Thyroid gland (tissue), 4 donors: ENCODE measurements at regions not wholly inside any gene's neighbourhood (a gene's known extent, or its start where the extent isn't known, plus 50 kb on each side); places are given as distances from the start of the nearest gene placed in this dataset.

Experiments
- DNase-seq, 2 donors: peaks; one replicate each; pipeline ENCODE4 v3.0.0-alpha.2; 2019
- H3K27ac ChIP-seq, 3 donors: fragments of 200-600 bp; sonication (generic); 1 replicate in 2 of 3; 2 replicates in 1 of 3; pipeline ENCODE4 v1.5.1; 2016 to 2019; ENCODE audit warnings: mild to moderate bottlenecking in 1 of 3, moderate library complexity in 1 of 3
- H3K27me3 ChIP-seq: fragments of 200-600 bp; sonication (generic); one replicate; pipeline ENCODE4 v1.5.1; 2019
- H3K36me3 ChIP-seq, 2 donors: fragments of 200-600 bp; sonication (generic); one replicate each; pipeline ENCODE4 v1.5.1; 2016 to 2019
- H3K4me1 ChIP-seq, 2 donors: fragments of 200-600 bp; sonication (generic); one replicate each; pipeline ENCODE4 v1.5.1; 2017 to 2019
- H3K4me3 ChIP-seq, 3 donors: fragments of 200-600 bp; sonication (generic); replicated peaks in 1 of 3; 1 replicate in 2 of 3; 2 replicates in 1 of 3; pipeline ENCODE4 v1.5.1; 2016; ENCODE audit warnings: mild to moderate bottlenecking in 1 of 3
- H3K9me3 ChIP-seq: fragments of 200-600 bp; sonication (generic); one replicate; pipeline ENCODE4 v1.5.1; 2017
- POLR2A ChIP-seq, 2 donors: fragments of 450-650 bp; IDR thresholded peaks; one replicate each; pipeline ENCODE4 v1.6.1; 2017; ENCODE audit warnings: antibody characterized with exemption in 2 of 2, mild to moderate bottlenecking in 2 of 2, moderate library complexity in 1 of 2
- WGBS, 2 donors: methylation state at CpG; one replicate each; pipeline ENCODE4 v1.1.5; 2017; 5-methylcytosine and 5-hydroxymethylcytosine counted together
- intact Hi-C: fragments of 100-400 bp; cut with DNase I; formaldehyde crosslinking; loops from one replicate; pipeline ENCODE4 v1.15.1; 2023
- TF ChIP-seq, protein P1 (sequence below), 6 experiments: fragments of 200-600 bp in 3 of 6; fragments of 450-650 bp in 3 of 6; sonication (generic) in 3 of 6; IDR thresholded peaks; one replicate each; pipeline ENCODE4 v1.5.1; 2016 to 2019; ENCODE audit warnings: antibody characterized with exemption in 6 of 6, mild to moderate bottlenecking in 2 of 6, inconsistent platforms in 1 of 6, moderate library complexity in 1 of 6

DNA sequence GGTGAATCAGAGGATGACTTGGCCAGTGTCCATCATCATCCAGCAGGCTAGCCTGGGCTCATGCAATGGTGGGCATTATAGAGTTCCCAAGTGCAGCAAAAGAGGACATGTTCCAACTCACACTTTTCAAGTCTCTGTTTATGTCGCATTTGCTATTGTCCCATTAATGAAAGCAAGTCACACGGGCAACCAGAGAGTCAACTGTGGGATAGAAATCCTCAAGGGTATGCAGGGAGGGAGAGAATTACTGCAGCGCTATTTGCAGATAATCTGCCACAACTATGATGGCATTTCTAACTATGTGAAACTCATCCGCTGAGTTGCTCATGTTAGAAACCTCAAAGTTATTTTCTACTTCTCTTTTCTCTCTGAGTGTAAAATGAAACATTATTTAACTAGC, 78.5 kb upstream of the TAB3 start:
- DNase-seq, result no peak
- H3K36me3 ChIP-seq, result no peaks in the 10 kb centered on the region
- no peak overlapping the region for H3K4me3 ChIP-seq
- no peaks in the 10 kb centered on the region for H3K27me3 ChIP-seq
- H3K9me3 ChIP-seq, result no peaks in the 10 kb centered on the region
- no peak overlapping the region for H3K27ac ChIP-seq
- WGBS, 2 donors, result 85 to 88% methylated on average over 4 of the region's 4 CpGs
- intact Hi-C loops, result no loop called here
- TF ChIP-seq, protein P1, sequence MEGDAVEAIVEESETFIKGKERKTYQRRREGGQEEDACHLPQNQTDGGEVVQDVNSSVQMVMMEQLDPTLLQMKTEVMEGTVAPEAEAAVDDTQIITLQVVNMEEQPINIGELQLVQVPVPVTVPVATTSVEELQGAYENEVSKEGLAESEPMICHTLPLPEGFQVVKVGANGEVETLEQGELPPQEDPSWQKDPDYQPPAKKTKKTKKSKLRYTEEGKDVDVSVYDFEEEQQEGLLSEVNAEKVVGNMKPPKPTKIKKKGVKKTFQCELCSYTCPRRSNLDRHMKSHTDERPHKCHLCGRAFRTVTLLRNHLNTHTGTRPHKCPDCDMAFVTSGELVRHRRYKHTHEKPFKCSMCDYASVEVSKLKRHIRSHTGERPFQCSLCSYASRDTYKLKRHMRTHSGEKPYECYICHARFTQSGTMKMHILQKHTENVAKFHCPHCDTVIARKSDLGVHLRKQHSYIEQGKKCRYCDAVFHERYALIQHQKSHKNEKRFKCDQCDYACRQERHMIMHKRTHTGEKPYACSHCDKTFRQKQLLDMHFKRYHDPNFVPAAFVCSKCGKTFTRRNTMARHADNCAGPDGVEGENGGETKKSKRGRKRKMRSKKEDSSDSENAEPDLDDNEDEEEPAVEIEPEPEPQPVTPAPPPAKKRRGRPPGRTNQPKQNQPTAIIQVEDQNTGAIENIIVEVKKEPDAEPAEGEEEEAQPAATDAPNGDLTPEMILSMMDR (IDR thresholded peaks at IDR 0.05), result no peak
- no peak for TF ChIP-seq POLR2A (IDR thresholded peaks at IDR 0.05)
- no peaks in the 10 kb centered on the region for H3K4me1 ChIP-seq

DNA sequence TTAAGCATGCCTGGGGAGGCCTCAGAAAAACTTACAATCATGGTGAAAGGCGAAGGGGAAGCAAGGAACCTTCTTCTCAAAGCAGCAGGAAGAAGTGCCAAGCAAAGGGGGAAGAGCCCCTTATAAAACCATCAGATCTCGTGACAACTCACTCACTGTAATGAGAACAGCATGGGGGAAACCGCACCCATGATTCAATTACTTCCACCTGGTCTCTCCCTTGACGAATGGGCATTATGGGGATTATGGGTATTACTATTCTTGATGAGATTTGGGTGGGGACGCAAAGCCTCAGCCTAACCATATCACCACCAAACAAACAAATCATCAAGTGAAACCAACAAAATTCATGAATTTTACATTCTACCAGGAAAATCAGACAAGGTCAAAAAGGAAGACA, 76.7 kb upstream of the TAB3 start:
- H3K9me3 ChIP-seq, result no peaks in the 10 kb centered on the region
- H3K4me3 ChIP-seq, result no peak overlapping the region
- intact Hi-C loops, result no loop called here
- H3K36me3 ChIP-seq, result no peaks in the 10 kb centered on the region
- TF ChIP-seq POLR2A (IDR thresholded peaks at IDR 0.05), result no peak
- TF ChIP-seq, protein P1 (IDR thresholded peaks at IDR 0.05), result no peak
- DNase-seq, result no peak
- WGBS, 2 donors, result 86 to 96% methylated on average over 5 of the region's 5 CpGs
- H3K27ac ChIP-seq, result no peak overlapping the region
- H3K27me3 ChIP-seq, result no peaks in the 10 kb centered on the region
- H3K4me1 ChIP-seq, result no peaks in the 10 kb centered on the region

DNA sequence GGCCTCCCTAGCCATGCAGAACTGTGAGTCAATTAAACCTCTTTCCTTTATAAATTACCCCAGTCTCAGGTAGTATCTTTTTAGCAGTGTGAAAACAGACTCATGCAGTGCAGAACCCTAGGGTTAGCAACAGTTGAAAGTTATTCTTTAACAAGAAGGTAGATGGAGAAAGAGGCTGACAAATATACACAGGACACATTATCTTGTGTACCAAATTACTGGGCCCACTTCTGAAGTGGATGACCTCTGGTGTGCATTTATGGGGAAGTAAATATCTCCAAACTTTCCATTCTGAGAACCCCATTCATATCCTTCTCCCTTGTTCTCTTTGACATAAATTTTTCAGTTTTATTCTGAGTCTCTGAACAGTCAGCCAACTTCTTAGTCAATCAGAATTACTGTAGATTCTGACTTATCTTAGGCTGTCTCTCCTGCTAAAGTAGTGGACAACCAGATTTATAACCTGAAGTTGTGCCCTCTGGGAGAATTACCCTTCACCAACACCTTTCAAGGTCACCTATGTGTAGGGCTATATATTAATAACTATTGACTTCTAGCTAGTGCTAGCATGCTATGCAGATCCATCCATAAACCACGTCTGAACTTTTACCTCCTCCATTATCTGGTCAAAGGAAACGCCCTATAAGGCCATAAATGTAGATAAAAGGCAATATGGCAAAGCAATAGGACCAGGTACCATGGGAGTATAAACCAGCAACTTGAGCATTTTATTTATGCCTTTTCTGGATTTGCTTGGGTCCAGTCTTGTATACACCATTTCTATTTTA, 72.5 kb upstream of the TAB3 start:
- Histone ChIP-seq H3K27ac (no peak overlapping the region), H3K9me3 (no peaks in the 10 kb centered on the region), H3K36me3 (no peaks in the 10 kb centered on the region), H3K4me3 (no peak overlapping the region), H3K27me3 (no peaks in the 10 kb centered on the region), H3K4me1 (no peaks in the 10 kb centered on the region)
- TF ChIP-seq POLR2A (IDR thresholded peaks at IDR 0.05), result no peak
- TF ChIP-seq, protein P1 (IDR thresholded peaks at IDR 0.05), result no peak
- 81 to 100% methylated on average over 2 of the region's 2 CpGs for WGBS, 2 donors
- intact Hi-C loops, result no loop called here
- no peak for DNase-seq

DNA sequence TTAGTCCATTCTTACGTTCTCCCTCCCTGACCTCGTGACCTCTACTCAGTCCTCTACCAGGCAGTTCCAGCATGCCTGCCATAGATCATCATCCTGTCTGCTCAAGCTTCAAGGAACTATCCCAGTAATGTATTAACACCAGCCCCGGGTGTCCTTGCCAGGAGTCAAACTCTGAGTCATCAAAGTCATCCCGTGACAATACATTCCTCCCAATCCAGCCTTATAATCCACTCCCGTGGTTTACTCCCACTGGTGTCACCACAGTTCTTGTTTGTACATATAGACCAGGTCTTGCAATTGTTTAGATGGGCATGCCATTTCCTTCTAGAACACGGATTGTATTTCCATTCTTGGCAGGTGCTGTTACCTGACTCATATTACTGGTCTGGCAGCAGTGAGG, 68.7 kb upstream of the TAB3 start:
- Histone ChIP-seq H3K27me3 (no peaks in the 10 kb centered on the region), H3K9me3 (no peaks in the 10 kb centered on the region), H3K4me1 (no peaks in the 10 kb centered on the region), H3K36me3 (no peaks in the 10 kb centered on the region), H3K27ac (no peak overlapping the region), H3K4me3 (no peak overlapping the region)
- no peak for DNase-seq
- intact Hi-C loops, result no loop called here
- 83 to 86% methylated on average over 6 of the region's 6 CpGs for WGBS, 2 donors
- no peak for TF ChIP-seq POLR2A (IDR thresholded peaks at IDR 0.05)
- TF ChIP-seq, protein P1 (IDR thresholded peaks at IDR 0.05), result no peak

DNA sequence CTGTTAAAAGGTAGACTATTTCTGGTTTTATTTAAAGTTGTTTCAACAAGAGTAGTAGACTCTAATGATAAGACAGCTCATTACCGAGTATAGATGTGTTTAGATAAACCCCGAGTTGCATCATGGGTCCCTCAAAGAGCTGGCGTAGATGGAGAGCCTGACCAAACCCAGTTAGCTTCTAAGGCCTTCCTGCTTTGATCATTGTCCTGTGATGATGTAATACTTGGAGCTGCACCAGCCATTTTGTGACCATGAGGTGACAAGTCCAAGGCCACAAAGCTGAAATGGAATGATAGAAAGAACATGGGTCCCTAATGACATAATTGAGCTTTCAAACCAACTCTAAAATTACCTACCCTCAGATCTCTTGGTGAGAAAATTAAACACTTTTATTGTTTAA, 66.6 kb upstream of the TAB3 start:
- no peak overlapping the region for H3K4me3 ChIP-seq
- H3K27me3 ChIP-seq, result no peaks in the 10 kb centered on the region
- WGBS, 2 donors, result 50 to 77% methylated on average over 1 to 3 of the region's 3 CpGs
- H3K36me3 ChIP-seq, result no peaks in the 10 kb centered on the region
- no peaks in the 10 kb centered on the region for H3K4me1 ChIP-seq
- intact Hi-C loops, result no loop called here
- no peaks in the 10 kb centered on the region for H3K9me3 ChIP-seq
- no peak for DNase-seq
- no peak overlapping the region for H3K27ac ChIP-seq
- TF ChIP-seq, protein P1 (IDR thresholded peaks at IDR 0.05), result no peak
- no peak for TF ChIP-seq POLR2A (IDR thresholded peaks at IDR 0.05)
